Prostate gland (tissue), 2 donors: ENCODE measurements at regions not wholly inside any gene's neighbourhood (a gene's known extent, or its start where the extent isn't known, plus 50 kb on each side); places are given as distances from the start of the nearest gene placed in this dataset.

Experiments used
- POLR2AphosphoS5 ChIP-seq: sonication (generic); formaldehyde crosslinking; IDR thresholded peaks from one replicate; pipeline ENCODE4 v1.6.1; 2017; ENCODE audit warnings: antibody characterized with exemption
- TF ChIP-seq, protein P1 (sequence below), 4 experiments: fragments of 200-600 bp in 2 of 4; fragments of 450-650 bp in 2 of 4; sonication (generic) in 2 of 4; IDR thresholded peaks; 1 replicate in 3 of 4; 2 replicates in 1 of 4; pipeline ENCODE4 v1.5.1; 2016 to 2019; ENCODE audit warnings: antibody characterized with exemption in 4 of 4, mild to moderate bottlenecking in 2 of 4, moderate library complexity in 2 of 4

DNA sequence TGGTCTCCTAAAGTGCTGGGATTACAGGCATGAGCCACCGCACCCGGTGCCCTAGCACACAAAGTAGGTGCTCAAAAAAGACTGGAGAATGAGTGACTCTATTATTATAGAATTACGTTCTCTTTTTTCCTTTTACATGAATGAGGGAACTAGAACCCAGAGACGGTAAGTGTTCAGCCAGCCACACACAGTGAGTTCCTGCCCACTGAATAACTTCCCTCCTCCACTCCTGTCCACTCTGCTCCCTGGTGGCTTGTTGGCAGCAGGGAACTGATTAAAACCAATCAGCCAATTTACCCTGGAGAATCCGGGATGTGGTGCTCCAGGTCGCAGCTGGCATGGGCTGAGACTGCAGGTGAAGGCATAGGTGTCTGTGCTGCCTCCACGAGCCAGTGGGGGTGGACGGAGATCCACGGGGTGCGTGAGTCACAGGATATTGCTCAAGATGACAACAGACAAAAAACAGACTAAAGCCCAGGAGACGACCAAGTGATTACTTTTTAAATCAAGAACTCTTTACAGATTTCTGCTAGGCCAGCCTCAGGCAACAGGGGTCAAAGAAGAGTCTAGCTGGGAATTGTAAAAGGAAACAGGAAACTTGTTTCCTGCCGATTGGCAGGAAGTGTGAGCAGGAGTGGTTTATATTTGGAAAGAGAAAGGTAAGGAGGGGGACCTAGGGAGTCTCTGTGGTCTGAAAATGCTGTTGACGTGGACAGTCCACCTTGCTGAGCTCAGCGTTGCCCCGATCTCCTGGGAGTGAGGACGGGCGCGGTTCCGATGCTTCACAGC lies 95.2 kb upstream of the TP53I11 start:
- TF ChIP-seq, protein P1, sequence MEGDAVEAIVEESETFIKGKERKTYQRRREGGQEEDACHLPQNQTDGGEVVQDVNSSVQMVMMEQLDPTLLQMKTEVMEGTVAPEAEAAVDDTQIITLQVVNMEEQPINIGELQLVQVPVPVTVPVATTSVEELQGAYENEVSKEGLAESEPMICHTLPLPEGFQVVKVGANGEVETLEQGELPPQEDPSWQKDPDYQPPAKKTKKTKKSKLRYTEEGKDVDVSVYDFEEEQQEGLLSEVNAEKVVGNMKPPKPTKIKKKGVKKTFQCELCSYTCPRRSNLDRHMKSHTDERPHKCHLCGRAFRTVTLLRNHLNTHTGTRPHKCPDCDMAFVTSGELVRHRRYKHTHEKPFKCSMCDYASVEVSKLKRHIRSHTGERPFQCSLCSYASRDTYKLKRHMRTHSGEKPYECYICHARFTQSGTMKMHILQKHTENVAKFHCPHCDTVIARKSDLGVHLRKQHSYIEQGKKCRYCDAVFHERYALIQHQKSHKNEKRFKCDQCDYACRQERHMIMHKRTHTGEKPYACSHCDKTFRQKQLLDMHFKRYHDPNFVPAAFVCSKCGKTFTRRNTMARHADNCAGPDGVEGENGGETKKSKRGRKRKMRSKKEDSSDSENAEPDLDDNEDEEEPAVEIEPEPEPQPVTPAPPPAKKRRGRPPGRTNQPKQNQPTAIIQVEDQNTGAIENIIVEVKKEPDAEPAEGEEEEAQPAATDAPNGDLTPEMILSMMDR (IDR thresholded peaks at IDR 0.05) = no peak
- TF ChIP-seq POLR2AphosphoS5 = no peak
